Mucosa of descending colon (tissue), 3 donors: ENCODE measurements at regions not wholly inside any gene's neighbourhood (a gene's known extent, or its start where the extent isn't known, plus 50 kb on each side); places are given as distances from the start of the nearest gene placed in this dataset.

Experiments
- ATAC-seq: fragments of 200-7000 bp; cut with Tn5 transposase; one replicate; pipeline ENCODE4 v1.9.1; 2020; ENCODE audit warnings: mild to moderate bottlenecking, moderate library complexity
- DNase-seq, 3 donors: peaks; one replicate each; pipeline ENCODE4 v3.0.0-alpha.2; 2020
- H3K36me3 ChIP-seq: fragments of 200-600 bp; one replicate; pipeline ENCODE4 v1.8.0; 2021; ENCODE audit warnings: low read depth, mild to moderate bottlenecking
- H3K4me1 ChIP-seq: fragments of 200-600 bp; one replicate; pipeline ENCODE4 v1.8.0; 2021; ENCODE audit warnings: low read depth, mild to moderate bottlenecking
- H3K4me3 ChIP-seq: fragments of 200-600 bp; one replicate; pipeline ENCODE4 v1.8.0; 2021; ENCODE audit warnings: mild to moderate bottlenecking
- H3K9me3 ChIP-seq: fragments of 200-600 bp; one replicate; pipeline ENCODE4 v1.8.0; 2021; ENCODE audit warnings: mild to moderate bottlenecking
- intact Hi-C, 2 donors: fragments of 100-400 bp; cut with DNase I in 1 of 2; cut with micrococcal nuclease in 1 of 2; formaldehyde crosslinking; loops; one replicate each; pipeline versions ENCODE4 v1.11.0 to v1.11.1; 2022; cut with DNase I, micrococcal nuclease
- TF ChIP-seq, protein P1 (sequence below): fragments of 200-600 bp; IDR thresholded peaks from one replicate; pipeline ENCODE4 v1.8.0; 2022; ENCODE audit warnings: antibody characterized with exemption, mild to moderate bottlenecking
- donor health status: DM: no; HTN: no; CAD: no; lungs with moderate emphysema.
- donor health status: DM: no; HTN: no; CAD: no.
- donor health status: DM: no; HTN: yes; CAD: no.

DNA sequence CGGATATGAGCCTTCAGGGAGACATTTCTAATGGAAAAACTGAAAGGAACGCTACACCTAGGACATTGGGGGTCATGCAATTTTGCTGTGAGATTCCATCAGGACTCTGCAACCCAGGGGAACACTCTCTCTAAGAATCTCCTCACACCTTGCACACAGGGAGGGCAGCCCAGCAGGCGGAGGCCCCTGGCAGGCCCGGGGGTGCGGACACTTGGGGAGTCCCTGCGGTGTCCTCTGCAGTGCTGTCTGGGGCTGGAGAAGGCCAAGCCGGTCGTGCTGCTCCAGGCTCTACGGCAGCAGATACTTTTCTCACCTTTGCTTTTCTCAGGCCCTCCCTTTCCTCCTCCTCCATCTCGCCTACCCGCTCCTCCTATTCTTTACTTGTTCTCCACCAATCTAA is 54.7 kb upstream of the FAM110C start:
- no peaks in the 10 kb centered on the region for H3K4me1 ChIP-seq
- H3K36me3 ChIP-seq, result no peaks in the 10 kb centered on the region
- no peak for DNase-seq
- TF ChIP-seq, protein P1, sequence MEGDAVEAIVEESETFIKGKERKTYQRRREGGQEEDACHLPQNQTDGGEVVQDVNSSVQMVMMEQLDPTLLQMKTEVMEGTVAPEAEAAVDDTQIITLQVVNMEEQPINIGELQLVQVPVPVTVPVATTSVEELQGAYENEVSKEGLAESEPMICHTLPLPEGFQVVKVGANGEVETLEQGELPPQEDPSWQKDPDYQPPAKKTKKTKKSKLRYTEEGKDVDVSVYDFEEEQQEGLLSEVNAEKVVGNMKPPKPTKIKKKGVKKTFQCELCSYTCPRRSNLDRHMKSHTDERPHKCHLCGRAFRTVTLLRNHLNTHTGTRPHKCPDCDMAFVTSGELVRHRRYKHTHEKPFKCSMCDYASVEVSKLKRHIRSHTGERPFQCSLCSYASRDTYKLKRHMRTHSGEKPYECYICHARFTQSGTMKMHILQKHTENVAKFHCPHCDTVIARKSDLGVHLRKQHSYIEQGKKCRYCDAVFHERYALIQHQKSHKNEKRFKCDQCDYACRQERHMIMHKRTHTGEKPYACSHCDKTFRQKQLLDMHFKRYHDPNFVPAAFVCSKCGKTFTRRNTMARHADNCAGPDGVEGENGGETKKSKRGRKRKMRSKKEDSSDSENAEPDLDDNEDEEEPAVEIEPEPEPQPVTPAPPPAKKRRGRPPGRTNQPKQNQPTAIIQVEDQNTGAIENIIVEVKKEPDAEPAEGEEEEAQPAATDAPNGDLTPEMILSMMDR, result no peak
- no peak overlapping the region for H3K4me3 ChIP-seq
- peaks cover 4% of the 10 kb centered on the region for H3K9me3 ChIP-seq
- intact Hi-C loops, result no loop called here
- ATAC-seq, result no peak
